Esophagus (tissue), 2 donors: ENCODE measurements at regions not wholly inside any gene's neighbourhood (a gene's known extent, or its start where the extent isn't known, plus 50 kb on each side); places are given as distances from the start of the nearest gene placed in this dataset.

ENCODE experiments used
- H3K27ac ChIP-seq, 2 donors: one replicate each; pipeline ENCODE4 v1.5.1; 2013; ENCODE audit warnings: low read depth in 2 of 2, mild to moderate bottlenecking in 2 of 2, inconsistent platforms in 1 of 2, low read length in 1 of 2, moderate library complexity in 1 of 2
- H3K27me3 ChIP-seq, 2 donors: one replicate each; pipeline ENCODE4 v1.6.1; 2013; ENCODE audit warnings: low read length in 2 of 2, control low read depth in 1 of 2, mild to moderate bottlenecking in 1 of 2; ENCODE audit not compliant: insufficient read depth in 2 of 2, control insufficient read depth in 1 of 2
- H3K36me3 ChIP-seq, 2 donors: one replicate each; pipeline ENCODE4 v1.6.1; 2013; ENCODE audit warnings: low read length in 1 of 2; ENCODE audit not compliant: control insufficient read depth in 2 of 2, insufficient read depth in 2 of 2
- H3K4me1 ChIP-seq, 2 donors: one replicate each; pipeline ENCODE4 v1.6.1; 2013; ENCODE audit warnings: low read length in 1 of 2; ENCODE audit not compliant: control insufficient read depth in 2 of 2, insufficient read depth in 2 of 2
- H3K4me3 ChIP-seq, 2 donors: one replicate each; pipeline ENCODE4 v1.5.1; 2013; ENCODE audit warnings: low read length in 2 of 2, mild to moderate bottlenecking in 2 of 2, low read depth in 1 of 2, moderate library complexity in 1 of 2
- H3K9me3 ChIP-seq, 2 donors: one replicate each; pipeline ENCODE4 v1.6.1; 2013; ENCODE audit warnings: mild to moderate bottlenecking in 2 of 2, low read depth in 1 of 2, low read length in 1 of 2, moderate library complexity in 1 of 2; ENCODE audit not compliant: control insufficient read depth in 2 of 2, insufficient read depth in 1 of 2
- WGBS, 2 donors: extraction: QIAGEN DNeasy Blood & Tissue Kit; methylation state at CpG; one replicate each; pipeline ENCODE4 v1.1.7; 2013; 5-methylcytosine and 5-hydroxymethylcytosine counted together
- donor health status: healthy with polysubstance abuse.
- donor health status: Bipolar disorder and iron deficiency.

GRCh38 chr6:109315341-109316110 is 66.7 kb downstream of the CD164 start:
- WGBS, 2 donors, result 88 to 90% methylated on average over 6 of the region's 6 CpGs
- Histone ChIP-seq H3K4me1 (no peaks in the 10 kb centered on the region), H3K27ac (no peak overlapping the region), H3K27me3 (no peaks in the 10 kb centered on the region), H3K4me3 (no peak overlapping the region), H3K36me3 (no peaks in the 10 kb centered on the region), H3K9me3 (no peaks in the 10 kb centered on the region)

GRCh38 chr6:109314313-109314712 is 68.0 kb downstream of the CD164 start:
- Histone ChIP-seq H3K4me3 (no peak overlapping the region), H3K27ac (no peak overlapping the region), H3K27me3 (no peaks in the 10 kb centered on the region), H3K36me3 (no peaks in the 10 kb centered on the region), H3K9me3 (no peaks in the 10 kb centered on the region), H3K4me1 (no peaks in the 10 kb centered on the region)
- WGBS, 2 donors, result 83 to 84% methylated on average over 12 of the region's 12 CpGs

- Histone ChIP-seq H3K4me1 (no peaks in the 10 kb centered on the region), H3K27me3 (no peaks in the 10 kb centered on the region), H3K27ac (no peak overlapping the region), H3K36me3 (no peaks in the 10 kb centered on the region), H3K4me3 (no peak overlapping the region), H3K9me3 (no peaks in the 10 kb centered on the region)
- whole genome bisulfite sequencing, 2 donors, result 90 to 92% methylated on average over 5 of the region's 5 CpGs
Observed at GRCh38 chr6:109313139-109313538, 69.1 kb downstream of the CD164 start.

GRCh38 chr6:109311471-109311870 is 70.8 kb downstream of the CD164 start:
- Histone ChIP-seq H3K4me1 (no peaks in the 10 kb centered on the region), H3K4me3 (no peak overlapping the region), H3K36me3 (no peaks in the 10 kb centered on the region), H3K27ac (no peak overlapping the region), H3K27me3 (no peaks in the 10 kb centered on the region), H3K9me3 (no peaks in the 10 kb centered on the region)
- 76 to 85% methylated on average over 2 of the region's 2 CpGs for WGBS, 2 donors

GRCh38 chr6:109309917-109310316 is 72.3 kb downstream of the CD164 start:
- Histone ChIP-seq H3K27me3 (no peaks in the 10 kb centered on the region), H3K4me1 (no peaks in the 10 kb centered on the region), H3K9me3 (no peaks in the 10 kb centered on the region), H3K27ac (no peak overlapping the region), H3K4me3 (no peak overlapping the region), H3K36me3 (no peaks in the 10 kb centered on the region)
- 89 to 95% methylated on average over 5 of the region's 5 CpGs for WGBS, 2 donors

- no peaks in the 10 kb centered on the region for H3K9me3 ChIP-seq
- H3K36me3 ChIP-seq, result no peaks in the 10 kb centered on the region
- no peaks in the 10 kb centered on the region for H3K4me1 ChIP-seq
- no peaks in the 10 kb centered on the region for H3K27me3 ChIP-seq
- no peak overlapping the region for H3K27ac ChIP-seq
- 61 to 71% methylated on average over 5 of the region's 5 CpGs for WGBS, 2 donors
- H3K4me3 ChIP-seq, result no peak overlapping the region
Observed at GRCh38 chr6:109308018-109308492, 74.2 kb downstream of the CD164 start.

GRCh38 chr6:109306733-109307132 is 75.5 kb downstream of the CD164 start:
- Histone ChIP-seq H3K27ac (no peak overlapping the region), H3K4me3 (no peak overlapping the region), H3K36me3 (no peaks in the 10 kb centered on the region), H3K4me1 (no peaks in the 10 kb centered on the region), H3K9me3 (no peaks in the 10 kb centered on the region), H3K27me3 (no peaks in the 10 kb centered on the region)
- 89 to 92% methylated on average over 2 of the region's 2 CpGs for WGBS, 2 donors

- no peaks in the 10 kb centered on the region for H3K36me3 ChIP-seq
- H3K9me3 ChIP-seq, result no peaks in the 10 kb centered on the region
- H3K4me1 ChIP-seq, result no peaks in the 10 kb centered on the region
- no peaks in the 10 kb centered on the region for H3K27me3 ChIP-seq
- no peak overlapping the region for H3K4me3 ChIP-seq
- no peak overlapping the region for H3K27ac ChIP-seq
Observed at GRCh38 chr6:109305028-109305427, 77.2 kb downstream of the CD164 start.

GRCh38 chr6:109304284-109305015 is 77.8 kb downstream of the CD164 start:
- Histone ChIP-seq H3K27ac (no peak overlapping the region), H3K36me3 (no peaks in the 10 kb centered on the region), H3K27me3 (no peaks in the 10 kb centered on the region), H3K9me3 (no peaks in the 10 kb centered on the region), H3K4me3 (no peak overlapping the region), H3K4me1 (no peaks in the 10 kb centered on the region)
- WGBS, 2 donors, result 45 to 64% methylated on average over 3 of the region's 3 CpGs
